GM23338 (cell line): ENCODE measurements at regions not wholly inside any gene's neighbourhood (a gene's known extent, or its start where the extent isn't known, plus 50 kb on each side); places are given as distances from the start of the nearest gene placed in this dataset.

Experiments
- ATAC-seq: fragments of 200-7000 bp; cut with Tn5 transposase; 3 replicates; pipeline ENCODE4 v1.9.1; 2020
- DNase-seq: peaks from one replicate; pipeline ENCODE4 v3.0.0-alpha.2; 2015; ENCODE audit warnings: low spot score
- H2AFZ ChIP-seq: fragments of 200-600 bp; sonication (generic); 2 replicates; pipeline ENCODE4 v1.8.0; 2016; ENCODE audit warnings: antibody characterized with exemption, mild to moderate bottlenecking, moderate library complexity
- H3F3A ChIP-seq: fragments of 200-600 bp; sonication (generic); replicated peaks from 2 replicates; pipeline ENCODE4 v1.8.0; 2017; ENCODE audit warnings: antibody characterized with exemption, mixed run types, low read depth
- H3K27ac ChIP-seq: fragments of 200-600 bp; sonication (generic); 2 replicates; pipeline ENCODE4 v1.6.1; 2016; ENCODE audit warnings: low read depth
- H3K27me3 ChIP-seq: fragments of 200-600 bp; sonication (generic); 2 replicates; pipeline ENCODE4 v1.8.0; 2016; ENCODE audit warnings: mild to moderate bottlenecking, mixed run types, moderate library complexity; ENCODE audit not compliant: insufficient read depth
- H3K36me3 ChIP-seq: fragments of 200-600 bp; sonication (generic); 2 replicates; pipeline ENCODE4 v1.8.0; 2016; ENCODE audit warnings: mild to moderate bottlenecking; ENCODE audit not compliant: insufficient read depth
- H3K4me1 ChIP-seq: fragments of 200-600 bp; sonication (generic); 2 replicates; pipeline ENCODE4 v1.8.0; 2016; ENCODE audit warnings: mild to moderate bottlenecking, moderate library complexity; ENCODE audit not compliant: insufficient read depth
- H3K4me2 ChIP-seq: fragments of 200-600 bp; sonication (generic); 2 replicates; pipeline ENCODE4 v1.7.1; 2017; ENCODE audit warnings: mixed run types
- H3K4me3 ChIP-seq: fragments of 200-600 bp; sonication (generic); 2 replicates; pipeline ENCODE4 v1.6.1; 2016; ENCODE audit warnings: mixed run types
- H3K79me2 ChIP-seq: fragments of 200-600 bp; sonication (generic); replicated peaks from 2 replicates; pipeline ENCODE4 v1.8.0; 2017; ENCODE audit warnings: mild to moderate bottlenecking; ENCODE audit not compliant: insufficient read depth
- H3K9me2 ChIP-seq: fragments of 200-600 bp; sonication (generic); 2 replicates; pipeline ENCODE4 v1.8.0; 2017; ENCODE audit not compliant: insufficient read depth
- H4K20me1 ChIP-seq: fragments of 200-600 bp; sonication (generic); replicated peaks from 2 replicates; pipeline ENCODE4 v1.8.0; 2017; ENCODE audit warnings: mild to moderate bottlenecking; ENCODE audit not compliant: insufficient read depth
- H3K27ac Mint-ChIP-seq: 2 replicates; pipeline ENCODE4 v1.8.0; 2020; ENCODE audit warnings: inconsistent platforms, mild to moderate bottlenecking, moderate library complexity, mixed read lengths
- H3K27me3 Mint-ChIP-seq: 3 replicates; pipeline ENCODE4 v1.8.0; 2022; ENCODE audit warnings: low read depth, mild to moderate bottlenecking, moderate library complexity, mixed read lengths, inconsistent platforms; ENCODE audit not compliant: insufficient read depth, poor library complexity
- H3K36me3 Mint-ChIP-seq: 3 replicates; pipeline ENCODE4 v1.8.0; 2021; ENCODE audit warnings: low read depth, mild to moderate bottlenecking, inconsistent platforms, moderate library complexity, mixed read lengths
- H3K4me1 Mint-ChIP-seq: 3 replicates; pipeline ENCODE4 v1.8.0; 2020; ENCODE audit warnings: mild to moderate bottlenecking, inconsistent platforms, mixed read lengths
- H3K4me3 Mint-ChIP-seq: 3 replicates; pipeline ENCODE4 v1.8.0; 2021; ENCODE audit warnings: moderate library complexity, mild to moderate bottlenecking, inconsistent platforms, mixed read lengths
- H3K9me3 Mint-ChIP-seq: 3 replicates; pipeline ENCODE4 v1.8.0; 2020; ENCODE audit warnings: moderate library complexity, mild to moderate bottlenecking, inconsistent platforms, mixed read lengths
- CREB1 ChIP-seq: fragments of 250-450 bp; sonication (Bioruptor Pico); IDR thresholded peaks from 2 replicates; pipeline ENCODE4 v1.5.0; 2020; ENCODE audit warnings: low read depth, mild to moderate bottlenecking, moderate library complexity
- CTCF ChIP-seq, 2 experiments: fragments of 200-600 bp in 1 of 2; sonication (generic) in 1 of 2; conservative IDR thresholded peaks; 2 replicates each; pipeline versions ENCODE4 v1.5.1 to v1.6.1; 2016 to 2017; ENCODE audit warnings: antibody characterized with exemption in 2 of 2, low read depth in 2 of 2, mild to moderate bottlenecking in 2 of 2, moderate library complexity in 1 of 2
- ETS1 ChIP-seq: IDR thresholded peaks from 2 replicates; pipeline ENCODE4 v1.6.1; 2016; ENCODE audit warnings: antibody characterized with exemption
- EZH2 ChIP-seq: fragments of 200-600 bp; sonication (generic); IDR thresholded peaks from one replicate; pipeline ENCODE4 v1.8.0; 2017; ENCODE audit warnings: antibody characterized with exemption, mild to moderate bottlenecking, low read depth; ENCODE audit not compliant: unreplicated experiment
- EZH2phosphoT487 ChIP-seq: fragments of 200-600 bp; sonication (generic); IDR thresholded peaks from one replicate; pipeline ENCODE4 v1.8.1; 2018; ENCODE audit warnings: antibody characterized with exemption; ENCODE audit not compliant: unreplicated experiment
- JUNB ChIP-seq: IDR thresholded peaks from one replicate; pipeline ENCODE4 v1.6.1; 2016; ENCODE audit warnings: antibody characterized with exemption; ENCODE audit not compliant: unreplicated experiment
- NANOG ChIP-seq: IDR thresholded peaks from 2 replicates; pipeline ENCODE4 v1.6.1; 2016; ENCODE audit warnings: antibody characterized with exemption, borderline replicate concordance
- POLR2AphosphoS5 ChIP-seq: IDR thresholded peaks from 2 replicates; pipeline ENCODE4 v1.6.1; 2016; ENCODE audit warnings: antibody characterized with exemption, low read depth
- REST ChIP-seq: IDR thresholded peaks from one replicate; pipeline ENCODE4 v1.6.1; 2018; ENCODE audit warnings: antibody characterized with exemption; ENCODE audit not compliant: unreplicated experiment
- STAT1 ChIP-seq: IDR thresholded peaks from one replicate; pipeline ENCODE4 v1.6.1; 2016; ENCODE audit warnings: antibody characterized with exemption; ENCODE audit not compliant: unreplicated experiment
- ZNF114 ChIP-seq: fragments of 250-450 bp; sonication (Bioruptor Pico); IDR thresholded peaks from 2 replicates; pipeline ENCODE4 v1.5.0; 2020; ENCODE audit warnings: mild to moderate bottlenecking, moderate library complexity
- ZNF331 ChIP-seq: fragments of 250-450 bp; sonication (Bioruptor Pico); IDR thresholded peaks from 2 replicates; pipeline ENCODE4 v1.5.0; 2020; ENCODE audit warnings: low read depth, mild to moderate bottlenecking, moderate library complexity
- ZNF462 ChIP-seq: fragments of 250-450 bp; sonication (Bioruptor Pico); IDR thresholded peaks from 2 replicates; pipeline ENCODE4 v1.5.0; 2020; ENCODE audit warnings: mild to moderate bottlenecking, moderate library complexity

- H3K4me3 Mint-ChIP-seq, result no peak overlapping the region
- Histone ChIP-seq H3K36me3 (no peaks in the 10 kb centered on the region), H3K9me2 (no peaks in the 10 kb centered on the region), H3K27ac (no peak overlapping the region), H3K4me1 (no peaks in the 10 kb centered on the region), H2AFZ (no peak overlapping the region), H3K4me3 (no peak overlapping the region), H4K20me1 (no peaks in the 10 kb centered on the region), H3F3A (no peaks in the 10 kb centered on the region), H3K4me2 (no peak overlapping the region), H3K79me2 (no peaks in the 10 kb centered on the region), H3K27me3 (no peaks in the 10 kb centered on the region)
- no peaks in the 10 kb centered on the region for H3K36me3 Mint-ChIP-seq
- no peak overlapping the region for H3K27ac Mint-ChIP-seq
- DNase-seq, result no peak
- H3K27me3 Mint-ChIP-seq, result no peaks in the 10 kb centered on the region
- H3K9me3 Mint-ChIP-seq, result no peaks in the 10 kb centered on the region
- no peak for TF ChIP-seq ZNF331 (CRISPR knock-in tag)
- no peak for TF ChIP-seq CREB1 (CRISPR knock-in tag)
- no peak for TF ChIP-seq JUNB
- TF ChIP-seq ZNF114 (CRISPR knock-in tag), result no peak
- TF ChIP-seq POLR2AphosphoS5, result no peak
- no peak for TF ChIP-seq REST
- TF ChIP-seq STAT1, result no peak
- no peak for TF ChIP-seq NANOG
- TF ChIP-seq CTCF (conservative IDR thresholded peaks at IDR 0.05; ENCODE audit: low read depth in 2 of 2), result no peak
- TF ChIP-seq ETS1, result no peak
- no peak for TF ChIP-seq EZH2phosphoT487
- no peak for TF ChIP-seq ZNF462 (CRISPR knock-in tag)
- no peak for TF ChIP-seq EZH2
- H3K4me1 Mint-ChIP-seq, result no peaks in the 10 kb centered on the region
- no peak for ATAC-seq
Observed at GRCh38 chr17:57201481-57201880, 54.8 kb upstream of the MSI2 start.
